DND-41 (cell line): ENCODE measurements at regions not wholly inside any gene's neighbourhood (a gene's known extent, or its start where the extent isn't known, plus 50 kb on each side); places are given as distances from the start of the nearest gene placed in this dataset.

ENCODE experiments used
- ATAC-seq: fragments of 200-7000 bp; cut with Tn5 transposase; 3 replicates; pipeline ENCODE4 v1.9.1; 2021; ENCODE audit warnings: low read depth; ENCODE audit not compliant: insufficient read depth
- DNase-seq: peaks from one replicate; pipeline ENCODE4 v3.0.0-alpha.2; 2020
- H2AFZ ChIP-seq: 2 replicates; pipeline ENCODE4 v1.6.0; 2012; ENCODE audit warnings: low read depth, low read length
- H3K27ac ChIP-seq: 2 replicates; pipeline ENCODE4 v1.5.1; 2012; ENCODE audit warnings: low read length, inconsistent platforms
- H3K27me3 ChIP-seq: fragments of 200-600 bp; sonication (generic); 2 replicates; pipeline ENCODE4 v1.6.0; 2012; ENCODE audit warnings: low read length, mild to moderate bottlenecking, inconsistent platforms; ENCODE audit not compliant: insufficient read depth, poor library complexity
- H3K36me3 ChIP-seq: 2 replicates; pipeline ENCODE4 v1.5.1; 2012; ENCODE audit warnings: low read length, inconsistent platforms; ENCODE audit not compliant: insufficient read depth
- H3K4me1 ChIP-seq: 2 replicates; pipeline ENCODE4 v1.5.1; 2012; ENCODE audit warnings: mild to moderate bottlenecking, low read length; ENCODE audit not compliant: insufficient read depth
- H3K4me2 ChIP-seq: 2 replicates; pipeline ENCODE4 v1.6.0; 2012; ENCODE audit warnings: mild to moderate bottlenecking, moderate library complexity, low read length, inconsistent platforms; ENCODE audit not compliant: insufficient read depth
- H3K4me3 ChIP-seq, 2 experiments: fragments of 200-600 bp in 1 of 2; shearing (Covaris generic) in 1 of 2; 2 replicates each; pipeline ENCODE4 v1.5.1; 2012 to 2016; ENCODE audit warnings: inconsistent platforms in 2 of 2, low read length in 2 of 2, mild to moderate bottlenecking in 2 of 2, low read depth in 1 of 2, moderate library complexity in 1 of 2
- H3K79me2 ChIP-seq: 2 replicates; pipeline ENCODE4 v1.6.0; 2012; ENCODE audit warnings: low read length, inconsistent platforms; ENCODE audit not compliant: insufficient read depth
- H3K9ac ChIP-seq: 2 replicates; pipeline ENCODE4 v1.6.0; 2012; ENCODE audit warnings: low read depth, mild to moderate bottlenecking, inconsistent platforms, low read length, moderate library complexity
- H3K9me3 ChIP-seq: 2 replicates; pipeline ENCODE4 v1.5.1; 2012; ENCODE audit warnings: low read length, moderate library complexity, mild to moderate bottlenecking, inconsistent platforms; ENCODE audit not compliant: insufficient read depth, severe bottlenecking
- H4K20me1 ChIP-seq: 2 replicates; pipeline ENCODE4 v1.6.0; 2012; ENCODE audit warnings: low read length; ENCODE audit not compliant: insufficient read depth
- EZH2 ChIP-seq: IDR thresholded peaks from 3 replicates; pipeline ENCODE4 v1.6.1; 2012; ENCODE audit warnings: borderline replicate concordance, low read depth, mild to moderate bottlenecking, moderate library complexity, low read length, inconsistent platforms; ENCODE audit not compliant: severe bottlenecking
- TF ChIP-seq, protein P1 (sequence below): IDR thresholded peaks from 2 replicates; pipeline ENCODE4 v1.5.1; 2012; ENCODE audit warnings: borderline replicate concordance, low read length, moderate library complexity, mild to moderate bottlenecking; ENCODE audit not compliant: poor library complexity, severe bottlenecking; ENCODE audit errors: extremely low read depth

DNA sequence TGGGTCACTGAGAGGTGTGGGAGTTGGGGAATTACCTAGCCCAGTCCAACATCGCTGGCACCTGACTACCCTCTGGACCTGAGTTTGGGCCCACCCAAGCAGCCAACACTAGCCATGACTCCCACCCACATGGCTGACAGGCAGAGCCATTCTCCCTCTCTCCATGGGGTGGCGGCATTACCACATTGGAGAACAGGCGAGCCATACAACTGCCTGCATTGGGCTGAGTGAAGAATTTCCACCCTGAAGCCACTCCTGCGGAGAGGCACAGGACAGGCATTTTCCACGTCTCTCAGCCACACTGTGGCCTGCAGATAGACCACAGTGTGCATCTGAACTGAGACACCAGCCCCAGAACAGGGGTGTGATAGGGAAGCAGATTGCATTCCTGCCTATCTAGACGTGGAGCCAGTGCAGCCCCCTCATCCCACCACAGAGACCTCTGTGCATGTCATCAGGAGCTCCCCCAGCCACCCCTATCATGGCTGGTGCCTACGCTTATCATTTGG lies 58.2 kb upstream of the ANTXRL start:
- Histone ChIP-seq H3K27me3 (no peaks in the 10 kb centered on the region), H3K9ac (no peak overlapping the region), H4K20me1 (peaks cover 11% of the 10 kb centered on the region; the same call in 1 of the 2 replicates), H3K36me3 (peaks cover 34% of the 10 kb centered on the region), H3K4me2 (no peak overlapping the region), H3K79me2 (no peaks in the 10 kb centered on the region), H3K9me3 (no peaks in the 10 kb centered on the region), H3K4me3 (no peak overlapping the region), H3K27ac (no peak overlapping the region), H2AFZ (no peak overlapping the region), H3K4me1 (no peaks in the 10 kb centered on the region)
- no peak for TF ChIP-seq EZH2
- TF ChIP-seq, protein P1, sequence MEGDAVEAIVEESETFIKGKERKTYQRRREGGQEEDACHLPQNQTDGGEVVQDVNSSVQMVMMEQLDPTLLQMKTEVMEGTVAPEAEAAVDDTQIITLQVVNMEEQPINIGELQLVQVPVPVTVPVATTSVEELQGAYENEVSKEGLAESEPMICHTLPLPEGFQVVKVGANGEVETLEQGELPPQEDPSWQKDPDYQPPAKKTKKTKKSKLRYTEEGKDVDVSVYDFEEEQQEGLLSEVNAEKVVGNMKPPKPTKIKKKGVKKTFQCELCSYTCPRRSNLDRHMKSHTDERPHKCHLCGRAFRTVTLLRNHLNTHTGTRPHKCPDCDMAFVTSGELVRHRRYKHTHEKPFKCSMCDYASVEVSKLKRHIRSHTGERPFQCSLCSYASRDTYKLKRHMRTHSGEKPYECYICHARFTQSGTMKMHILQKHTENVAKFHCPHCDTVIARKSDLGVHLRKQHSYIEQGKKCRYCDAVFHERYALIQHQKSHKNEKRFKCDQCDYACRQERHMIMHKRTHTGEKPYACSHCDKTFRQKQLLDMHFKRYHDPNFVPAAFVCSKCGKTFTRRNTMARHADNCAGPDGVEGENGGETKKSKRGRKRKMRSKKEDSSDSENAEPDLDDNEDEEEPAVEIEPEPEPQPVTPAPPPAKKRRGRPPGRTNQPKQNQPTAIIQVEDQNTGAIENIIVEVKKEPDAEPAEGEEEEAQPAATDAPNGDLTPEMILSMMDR, result peak; percentile 92
- DNase-seq (peak; percentile 77), ATAC-seq (peak; percentile 94)

DNA sequence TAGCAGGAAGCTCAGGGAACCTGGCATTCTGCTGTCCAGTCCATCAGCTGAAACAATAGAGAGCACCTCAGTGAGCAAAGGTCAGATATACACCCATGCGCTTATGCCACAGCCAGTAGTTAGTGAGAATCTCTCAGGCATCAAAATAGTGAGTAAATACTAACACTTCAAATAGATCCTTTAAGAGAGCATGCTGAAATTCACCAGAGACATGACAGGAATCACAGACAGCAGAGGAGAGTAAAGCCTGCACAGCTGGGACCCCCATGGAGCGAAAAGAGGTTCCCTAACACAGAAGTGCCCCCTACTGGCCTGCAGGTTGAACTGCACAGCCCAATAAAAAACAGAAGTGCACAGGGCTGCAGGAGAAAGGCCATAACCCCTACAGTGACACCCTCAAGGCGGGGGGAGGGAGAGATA lies 57.6 kb upstream of the ANTXRL start:
- Histone ChIP-seq H3K4me2 (no peak overlapping the region), H3K36me3 (peaks cover 33% of the 10 kb centered on the region), H3K79me2 (no peaks in the 10 kb centered on the region), H3K9me3 (no peaks in the 10 kb centered on the region), H3K4me1 (no peaks in the 10 kb centered on the region), H3K9ac (no peak overlapping the region), H2AFZ (no peak overlapping the region), H3K4me3 (no peak overlapping the region), H3K27ac (no peak overlapping the region), H3K27me3 (no peaks in the 10 kb centered on the region), H4K20me1 (peaks cover 11% of the 10 kb centered on the region; the same call in 1 of the 2 replicates)
- TF ChIP-seq, protein P1, result peak; percentile 79
- TF ChIP-seq EZH2, result no peak
- ATAC-seq, result peak; percentile 65
- peak; percentile 50 for DNase-seq

DNA sequence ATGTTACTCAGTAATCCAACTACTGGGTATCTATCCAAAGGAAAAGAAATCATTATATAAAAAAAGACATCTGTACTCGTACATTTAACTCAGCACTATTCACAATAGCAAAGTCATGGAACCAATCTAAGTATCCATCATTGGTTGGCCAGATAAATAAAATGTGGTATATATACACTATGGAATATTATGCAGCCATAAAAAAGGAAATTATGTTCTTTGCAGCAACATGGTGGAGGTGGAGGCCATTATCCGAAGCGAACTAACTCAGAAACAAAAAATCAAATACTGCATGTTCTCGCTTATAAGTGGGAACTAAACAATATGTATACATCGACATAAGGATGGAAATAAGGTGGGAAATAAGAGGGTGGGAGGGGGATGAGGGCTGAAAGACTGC lies 56.2 kb upstream of the ANTXRL start:
- Histone ChIP-seq H2AFZ (no peak overlapping the region), H3K4me2 (no peak overlapping the region), H3K27ac (no peak overlapping the region), H3K9ac (no peak overlapping the region), H3K4me3 (no peak overlapping the region), H3K9me3 (no peaks in the 10 kb centered on the region), H3K27me3 (no peaks in the 10 kb centered on the region), H3K36me3 (peaks cover 26% of the 10 kb centered on the region), H3K4me1 (no peaks in the 10 kb centered on the region), H3K79me2 (no peaks in the 10 kb centered on the region), H4K20me1 (peaks cover 11% of the 10 kb centered on the region; the same call in 1 of the 2 replicates)
- DNase-seq (no peak), ATAC-seq (no peak)
- TF ChIP-seq, protein P1, result no peak
- TF ChIP-seq EZH2, result no peak
